ENCODE measurements at regions not wholly inside any gene's neighbourhood (a gene's known extent, or its start where the extent isn't known, plus 50 kb on each side); places are given as distances from the start of the nearest gene placed in this dataset.

DNA sequence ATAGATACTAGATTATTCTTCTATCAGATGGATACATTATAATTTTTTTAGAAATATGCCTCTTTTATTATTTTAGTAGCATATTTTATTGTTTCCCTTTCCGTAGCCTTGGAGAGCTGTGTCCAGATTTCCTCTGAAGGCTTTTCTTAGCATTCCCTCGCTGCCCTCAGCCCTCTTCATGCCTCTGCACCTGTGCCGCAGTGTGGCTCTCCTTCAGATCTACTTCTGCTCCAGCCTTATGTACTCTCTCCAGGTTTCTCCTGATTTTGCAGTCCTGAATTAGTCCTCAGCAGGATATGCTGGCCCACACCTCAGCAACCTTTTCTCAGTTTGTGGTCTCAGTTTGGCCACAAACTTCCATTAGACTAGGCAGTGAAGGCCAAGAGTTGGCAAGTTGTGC is 1052.0 kb downstream of the TAF11L14 start:
- H3K23ac ChIP-seq (ENCODE audit: low read length): no peak overlapping the region
- H3K79me2 ChIP-seq (ENCODE audit: control insufficient read depth, insufficient read depth, low read length): no peaks in the 10 kb centered on the region
- no peak overlapping the region for H4K5ac ChIP-seq (ENCODE audit: low read length)
- no peak overlapping the region for H2AK5ac ChIP-seq (ENCODE audit: low read length)
- H3K36me3 ChIP-seq (ENCODE audit: control insufficient read depth, insufficient read depth, low read length): no peaks in the 10 kb centered on the region
- H2BK120ac ChIP-seq (ENCODE audit: low read depth, low read length): no peak overlapping the region
- H3K4me2 ChIP-seq (ENCODE audit: low read length): no peak overlapping the region
- H3K56ac ChIP-seq (ENCODE audit: low read length): no peak overlapping the region
- no peak overlapping the region for H3K9ac ChIP-seq (ENCODE audit: low read length)
- H3K27ac ChIP-seq (ENCODE audit: low read depth, low read length): no peak overlapping the region
- no peak overlapping the region for H2BK15ac ChIP-seq (replicated peaks; ENCODE audit: low read depth)
- no peak overlapping the region for H3K4ac ChIP-seq (ENCODE audit: low read depth, low read length)
- H3K4me1 ChIP-seq (ENCODE audit: control insufficient read depth, low read depth, low read length): peaks cover 2% of the 10 kb centered on the region
- H3K18ac ChIP-seq (ENCODE audit: low read length): no peak overlapping the region
- H3K4me3 ChIP-seq (ENCODE audit: low read length): no peak overlapping the region
- H2BK5ac ChIP-seq (ENCODE audit: low read length): no peak overlapping the region
- no peaks in the 10 kb centered on the region for H3K79me1 ChIP-seq (ENCODE audit: low read length)
- DNase-seq: no peak
- H4K8ac ChIP-seq (ENCODE audit: low read depth, low read length): no peak overlapping the region
- no peaks in the 10 kb centered on the region for H3K27me3 ChIP-seq (ENCODE audit: insufficient read depth, low read length, poor library complexity)
- no CpG with 5 or more reads among the region's 3 CpGs for WGBS (ENCODE audit: extremely low coverage, insufficient coverage, low lambda C conversion rate)

DNA sequence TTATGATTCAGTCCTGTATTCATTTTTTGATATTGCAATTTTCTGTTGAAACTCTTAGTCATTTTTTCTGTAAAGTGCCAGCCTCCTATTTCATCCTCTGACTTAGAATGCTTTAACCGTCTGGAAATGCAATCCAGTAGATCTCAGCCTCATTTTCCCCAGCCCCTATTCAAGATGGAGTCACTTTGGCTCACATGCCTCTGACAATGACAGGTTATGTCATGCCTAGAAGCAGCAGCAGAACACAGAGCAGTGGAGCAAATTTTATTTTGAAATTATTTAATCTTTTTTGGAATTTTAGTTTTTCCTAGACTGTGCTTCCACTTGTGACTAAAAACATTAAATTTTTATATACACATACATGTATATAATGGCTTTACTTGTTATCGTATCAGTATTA is 1053.2 kb downstream of the TAF11L14 start:
- Histone ChIP-seq H4K8ac (ENCODE audit: low read depth, low read length) (no peak overlapping the region), H3K9ac (ENCODE audit: low read length) (no peak overlapping the region), H3K27ac (ENCODE audit: low read depth, low read length) (no peak overlapping the region), H3K4me3 (ENCODE audit: low read length) (no peak overlapping the region), H3K23ac (ENCODE audit: low read length) (no peak overlapping the region), H2BK15ac (replicated peaks; ENCODE audit: low read depth) (no peak overlapping the region), H3K4me2 (ENCODE audit: low read length) (no peak overlapping the region), H4K5ac (ENCODE audit: low read length) (no peak overlapping the region), H2BK120ac (ENCODE audit: low read depth, low read length) (no peak overlapping the region), H3K36me3 (ENCODE audit: control insufficient read depth, insufficient read depth, low read length) (no peaks in the 10 kb centered on the region), H3K4me1 (ENCODE audit: control insufficient read depth, low read depth, low read length) (peaks cover 2% of the 10 kb centered on the region), H3K4ac (ENCODE audit: low read depth, low read length) (no peak overlapping the region), H3K79me1 (ENCODE audit: low read length) (no peaks in the 10 kb centered on the region), H3K18ac (ENCODE audit: low read length) (no peak overlapping the region), H2BK5ac (ENCODE audit: low read length) (no peak overlapping the region), H3K79me2 (ENCODE audit: control insufficient read depth, insufficient read depth, low read length) (no peaks in the 10 kb centered on the region), H3K56ac (ENCODE audit: low read length) (no peak overlapping the region), H3K27me3 (ENCODE audit: insufficient read depth, low read length, poor library complexity) (no peaks in the 10 kb centered on the region), H2AK5ac (ENCODE audit: low read length) (no peak overlapping the region)
- DNase-seq: no peak
- no CpG with 5 or more reads among the region's 2 CpGs for WGBS (ENCODE audit: extremely low coverage, insufficient coverage, low lambda C conversion rate)

DNA sequence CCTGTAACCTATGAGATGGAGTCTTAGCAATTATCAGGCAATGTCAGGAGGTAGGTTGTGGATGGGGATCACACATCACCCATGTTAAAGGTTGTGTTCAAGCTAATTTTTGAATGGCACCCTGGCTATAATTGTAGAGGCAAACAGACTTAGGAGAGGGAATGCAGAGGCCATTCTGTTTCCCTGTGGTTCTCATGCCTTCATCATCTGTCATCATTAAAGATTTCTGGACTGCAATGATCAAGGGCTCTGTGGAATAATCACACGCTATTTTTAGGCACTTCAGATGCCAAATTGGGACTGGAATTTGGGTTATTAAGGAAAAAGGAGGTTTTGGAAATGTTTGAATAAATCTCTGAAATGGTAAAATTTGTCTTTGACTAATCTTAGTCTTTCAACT is 1065.4 kb downstream of the TAF11L14 start:
- no peaks in the 10 kb centered on the region for H3K4me1 ChIP-seq (ENCODE audit: control insufficient read depth, low read depth, low read length)
- no peak overlapping the region for H2BK15ac ChIP-seq (replicated peaks; ENCODE audit: low read depth)
- WGBS (ENCODE audit: extremely low coverage, insufficient coverage, low lambda C conversion rate): no CpG with 5 or more reads among the region's 1 CpG
- no peak overlapping the region for H2BK5ac ChIP-seq (ENCODE audit: low read length)
- H3K23ac ChIP-seq (ENCODE audit: low read length): no peak overlapping the region
- no peak overlapping the region for H3K9ac ChIP-seq (ENCODE audit: low read length)
- no peak overlapping the region for H3K4me3 ChIP-seq (ENCODE audit: low read length)
- H3K4ac ChIP-seq (ENCODE audit: low read depth, low read length): no peak overlapping the region
- no peak overlapping the region for H3K4me2 ChIP-seq (ENCODE audit: low read length)
- H3K79me1 ChIP-seq (ENCODE audit: low read length): no peaks in the 10 kb centered on the region
- no peak overlapping the region for H3K27ac ChIP-seq (ENCODE audit: low read depth, low read length)
- no peak overlapping the region for H3K56ac ChIP-seq (ENCODE audit: low read length)
- H2BK120ac ChIP-seq (ENCODE audit: low read depth, low read length): no peak overlapping the region
- no peak overlapping the region for H4K8ac ChIP-seq (ENCODE audit: low read depth, low read length)
- H4K5ac ChIP-seq (ENCODE audit: low read length): no peak overlapping the region
- no peaks in the 10 kb centered on the region for H3K79me2 ChIP-seq (ENCODE audit: control insufficient read depth, insufficient read depth, low read length)
- DNase-seq: no peak
- no peak overlapping the region for H2AK5ac ChIP-seq (ENCODE audit: low read length)
- H3K36me3 ChIP-seq (ENCODE audit: control insufficient read depth, insufficient read depth, low read length): no peaks in the 10 kb centered on the region
- no peaks in the 10 kb centered on the region for H3K27me3 ChIP-seq (ENCODE audit: insufficient read depth, low read length, poor library complexity)
- H3K18ac ChIP-seq (ENCODE audit: low read length): no peak overlapping the region

DNA sequence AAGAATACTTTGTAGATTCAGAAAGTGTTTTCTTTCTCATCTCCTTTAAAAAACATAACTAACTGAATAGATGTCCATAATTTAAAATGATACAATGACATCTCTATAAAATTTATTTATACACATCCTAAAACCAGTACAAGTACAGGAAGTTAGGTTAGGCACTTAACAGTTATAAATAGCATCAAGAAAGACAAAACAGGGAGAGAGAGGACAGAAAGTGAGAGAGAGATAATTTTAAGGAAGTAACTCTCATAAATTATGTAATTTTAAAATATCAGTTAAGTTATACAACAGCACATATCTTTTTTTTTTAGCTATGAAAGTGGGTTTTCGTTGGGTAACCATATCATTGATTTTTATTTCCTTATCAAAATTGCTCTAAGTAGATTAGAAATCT is 1068.6 kb downstream of the TAF11L14 start:
- no peaks in the 10 kb centered on the region for H3K27me3 ChIP-seq (ENCODE audit: insufficient read depth, low read length, poor library complexity)
- H3K4me3 ChIP-seq (ENCODE audit: low read length): no peak overlapping the region
- no peak overlapping the region for H3K23ac ChIP-seq (ENCODE audit: low read length)
- H3K27ac ChIP-seq (ENCODE audit: low read depth, low read length): no peak overlapping the region
- H3K56ac ChIP-seq (ENCODE audit: low read length): no peak overlapping the region
- no peaks in the 10 kb centered on the region for H3K36me3 ChIP-seq (ENCODE audit: control insufficient read depth, insufficient read depth, low read length)
- H4K5ac ChIP-seq (ENCODE audit: low read length): no peak overlapping the region
- H2BK120ac ChIP-seq (ENCODE audit: low read depth, low read length): no peak overlapping the region
- H2BK15ac ChIP-seq (replicated peaks; ENCODE audit: low read depth): no peak overlapping the region
- H3K9ac ChIP-seq (ENCODE audit: low read length): no peak overlapping the region
- no peaks in the 10 kb centered on the region for H3K79me2 ChIP-seq (ENCODE audit: control insufficient read depth, insufficient read depth, low read length)
- H3K4me2 ChIP-seq (ENCODE audit: low read length): no peak overlapping the region
- no peak overlapping the region for H3K4ac ChIP-seq (ENCODE audit: low read depth, low read length)
- no peak for DNase-seq
- no peak overlapping the region for H3K18ac ChIP-seq (ENCODE audit: low read length)
- H3K79me1 ChIP-seq (ENCODE audit: low read length): no peaks in the 10 kb centered on the region
- H4K8ac ChIP-seq (ENCODE audit: low read depth, low read length): no peak overlapping the region
- no peaks in the 10 kb centered on the region for H3K4me1 ChIP-seq (ENCODE audit: control insufficient read depth, low read depth, low read length)
- no peak overlapping the region for H2BK5ac ChIP-seq (ENCODE audit: low read length)
- no CpG with 5 or more reads among the region's 1 CpG for WGBS (ENCODE audit: extremely low coverage, insufficient coverage, low lambda C conversion rate)
- H2AK5ac ChIP-seq (ENCODE audit: low read length): no peak overlapping the region

DNA sequence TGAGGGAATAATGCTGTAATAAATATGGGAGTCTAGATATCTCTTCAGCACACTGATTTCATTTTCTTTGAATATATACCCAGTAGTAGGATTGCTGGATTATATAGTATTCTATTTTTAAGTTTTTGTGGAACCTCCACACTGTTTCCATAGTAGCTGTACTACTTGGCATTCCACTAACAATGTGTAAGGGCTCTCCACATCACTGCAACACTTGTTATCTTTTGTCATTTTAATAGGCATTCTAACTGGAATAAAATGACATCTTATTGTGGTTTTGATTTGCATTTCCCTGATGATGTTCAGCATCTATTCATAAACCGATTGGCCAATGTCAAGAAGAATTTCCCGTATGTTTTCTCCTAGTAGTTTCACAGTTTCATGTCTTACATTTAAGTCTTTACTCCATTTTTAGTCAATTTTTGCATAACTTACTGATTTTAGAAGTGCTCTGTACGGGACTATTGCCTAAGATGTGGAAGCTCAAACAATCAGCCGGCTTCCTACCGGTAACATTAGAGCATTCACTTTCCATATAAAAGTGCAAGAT is 1078.8 kb downstream of the TAF11L14 start:
- Histone ChIP-seq H2BK5ac (ENCODE audit: low read length) (no peak overlapping the region), H3K4me3 (ENCODE audit: low read length) (no peak overlapping the region), H3K18ac (ENCODE audit: low read length) (no peak overlapping the region), H2BK120ac (ENCODE audit: low read depth, low read length) (no peak overlapping the region), H3K79me2 (ENCODE audit: control insufficient read depth, insufficient read depth, low read length) (no peaks in the 10 kb centered on the region), H3K56ac (ENCODE audit: low read length) (no peak overlapping the region), H3K36me3 (ENCODE audit: control insufficient read depth, insufficient read depth, low read length) (no peaks in the 10 kb centered on the region), H3K4me2 (ENCODE audit: low read length) (no peak overlapping the region), H4K5ac (ENCODE audit: low read length) (no peak overlapping the region), H2AK5ac (ENCODE audit: low read length) (no peak overlapping the region), H3K79me1 (ENCODE audit: low read length) (no peaks in the 10 kb centered on the region), H4K8ac (ENCODE audit: low read depth, low read length) (no peak overlapping the region), H3K4me1 (ENCODE audit: control insufficient read depth, low read depth, low read length) (no peaks in the 10 kb centered on the region), H2BK15ac (replicated peaks; ENCODE audit: low read depth) (no peak overlapping the region), H3K27ac (ENCODE audit: low read depth, low read length) (no peak overlapping the region), H3K27me3 (ENCODE audit: insufficient read depth, low read length, poor library complexity) (no peaks in the 10 kb centered on the region), H3K23ac (ENCODE audit: low read length) (no peak overlapping the region), H3K9ac (ENCODE audit: low read length) (no peak overlapping the region), H3K4ac (ENCODE audit: low read depth, low read length) (no peak overlapping the region)
- no peak for DNase-seq
- no CpG with 5 or more reads among the region's 5 CpGs for WGBS (ENCODE audit: extremely low coverage, insufficient coverage, low lambda C conversion rate)

DNA sequence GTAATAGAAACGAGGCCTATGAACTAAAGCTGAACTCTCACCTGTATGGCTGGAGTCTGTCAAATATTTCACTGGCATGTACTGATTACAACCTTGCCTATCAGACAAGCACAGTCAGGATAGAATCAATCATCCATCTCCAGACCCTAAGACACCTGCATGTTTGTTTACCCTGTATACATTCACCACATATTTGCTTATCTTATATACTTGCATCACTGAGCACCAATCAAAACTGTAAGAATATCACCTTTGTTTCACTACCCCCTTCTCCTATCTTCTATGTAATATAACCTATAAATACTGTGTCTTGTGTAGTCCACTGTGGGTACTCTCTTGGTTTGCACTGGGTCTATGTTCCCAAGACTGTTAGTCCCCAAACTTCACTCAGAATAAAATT is 1085.7 kb downstream of the TAF11L14 start:
- Histone ChIP-seq H3K4ac (ENCODE audit: low read depth, low read length) (no peak overlapping the region), H2BK120ac (ENCODE audit: low read depth, low read length) (no peak overlapping the region), H2AK5ac (ENCODE audit: low read length) (no peak overlapping the region), H4K5ac (ENCODE audit: low read length) (no peak overlapping the region), H3K23ac (ENCODE audit: low read length) (no peak overlapping the region), H2BK15ac (replicated peaks; ENCODE audit: low read depth) (no peak overlapping the region), H3K4me1 (ENCODE audit: control insufficient read depth, low read depth, low read length) (no peaks in the 10 kb centered on the region), H3K4me2 (ENCODE audit: low read length) (no peak overlapping the region), H3K79me2 (ENCODE audit: control insufficient read depth, insufficient read depth, low read length) (no peaks in the 10 kb centered on the region), H3K36me3 (ENCODE audit: control insufficient read depth, insufficient read depth, low read length) (no peaks in the 10 kb centered on the region), H3K79me1 (ENCODE audit: low read length) (no peaks in the 10 kb centered on the region), H3K9ac (ENCODE audit: low read length) (no peak overlapping the region), H4K8ac (ENCODE audit: low read depth, low read length) (no peak overlapping the region), H3K18ac (ENCODE audit: low read length) (no peak overlapping the region), H3K27ac (ENCODE audit: low read depth, low read length) (no peak overlapping the region), H3K4me3 (ENCODE audit: low read length) (no peak overlapping the region), H3K56ac (ENCODE audit: low read length) (no peak overlapping the region), H3K27me3 (ENCODE audit: insufficient read depth, low read length, poor library complexity) (no peaks in the 10 kb centered on the region), H2BK5ac (ENCODE audit: low read length) (no peak overlapping the region)
- DNase-seq: no peak
- WGBS (ENCODE audit: extremely low coverage, insufficient coverage, low lambda C conversion rate): no CpG with 5 or more reads among the region's 1 CpG
